HL-60 (cell line): ENCODE measurements at regions not wholly inside any gene's neighbourhood (a gene's known extent, or its start where the extent isn't known, plus 50 kb on each side); places are given as distances from the start of the nearest gene placed in this dataset.

ENCODE experiments used
- DNase-seq, 2 experiments: peaks; one replicate each; pipeline ENCODE4 v3.0.0-alpha.2; 2010 to 2020; ENCODE audit warnings: low read depth in 1 of 2, low spot score in 1 of 2
- H3K27ac ChIP-seq: fragments of 250-450 bp; sonication (Bioruptor Pico); replicated peaks from 2 replicates; pipeline ENCODE4 v1.5.1; 2020; ENCODE audit warnings: mild to moderate bottlenecking, moderate library complexity
- H3K27me3 ChIP-seq: fragments of 250-450 bp; sonication (Bioruptor Pico); 2 replicates; pipeline ENCODE4 v1.5.1; 2021; ENCODE audit warnings: mild to moderate bottlenecking, moderate library complexity; ENCODE audit not compliant: insufficient read depth, poor library complexity, severe bottlenecking
- H3K4me3 ChIP-seq: replicated peaks from 2 replicates; pipeline ENCODE4 v1.5.1; 2011; ENCODE audit warnings: mild to moderate bottlenecking, control low read depth, low read length; ENCODE audit not compliant: insufficient read depth
- GABPA ChIP-seq: IDR thresholded peaks from 2 replicates; pipeline ENCODE4 v1.6.1; 2012; ENCODE audit warnings: low read depth
- POLR2AphosphoS5 ChIP-seq: IDR thresholded peaks from 2 replicates; pipeline ENCODE4 v1.6.1; 2012; ENCODE audit warnings: low read depth
- REST ChIP-seq: IDR thresholded peaks from 2 replicates; pipeline ENCODE4 v1.6.1; 2012; ENCODE audit warnings: low read depth; ENCODE audit not compliant: insufficient replicate concordance
- SPI1 ChIP-seq: IDR thresholded peaks from 2 replicates; pipeline ENCODE4 v1.6.1; 2012; ENCODE audit warnings: low read depth, mild to moderate bottlenecking, borderline replicate concordance
- TF ChIP-seq, protein P1 (sequence below): IDR thresholded peaks from one replicate; pipeline ENCODE4 v1.5.1; 2011; ENCODE audit warnings: low read length, control low read depth, inconsistent platforms; ENCODE audit not compliant: insufficient read depth

GRCh38 chr17:14760719-14761411, 460.0 kb downstream of the HS3ST3B1 start:
- TF ChIP-seq REST, result no peak
- TF ChIP-seq POLR2AphosphoS5, result no peak
- TF ChIP-seq, protein P1, sequence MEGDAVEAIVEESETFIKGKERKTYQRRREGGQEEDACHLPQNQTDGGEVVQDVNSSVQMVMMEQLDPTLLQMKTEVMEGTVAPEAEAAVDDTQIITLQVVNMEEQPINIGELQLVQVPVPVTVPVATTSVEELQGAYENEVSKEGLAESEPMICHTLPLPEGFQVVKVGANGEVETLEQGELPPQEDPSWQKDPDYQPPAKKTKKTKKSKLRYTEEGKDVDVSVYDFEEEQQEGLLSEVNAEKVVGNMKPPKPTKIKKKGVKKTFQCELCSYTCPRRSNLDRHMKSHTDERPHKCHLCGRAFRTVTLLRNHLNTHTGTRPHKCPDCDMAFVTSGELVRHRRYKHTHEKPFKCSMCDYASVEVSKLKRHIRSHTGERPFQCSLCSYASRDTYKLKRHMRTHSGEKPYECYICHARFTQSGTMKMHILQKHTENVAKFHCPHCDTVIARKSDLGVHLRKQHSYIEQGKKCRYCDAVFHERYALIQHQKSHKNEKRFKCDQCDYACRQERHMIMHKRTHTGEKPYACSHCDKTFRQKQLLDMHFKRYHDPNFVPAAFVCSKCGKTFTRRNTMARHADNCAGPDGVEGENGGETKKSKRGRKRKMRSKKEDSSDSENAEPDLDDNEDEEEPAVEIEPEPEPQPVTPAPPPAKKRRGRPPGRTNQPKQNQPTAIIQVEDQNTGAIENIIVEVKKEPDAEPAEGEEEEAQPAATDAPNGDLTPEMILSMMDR, result no peak
- no peak for TF ChIP-seq GABPA
- no peak for TF ChIP-seq SPI1

GRCh38 chr17:14760212-14760611, 459.3 kb downstream of the HS3ST3B1 start:
- no peak for TF ChIP-seq GABPA
- no peak for TF ChIP-seq REST
- no peak for TF ChIP-seq SPI1
- TF ChIP-seq, protein P1, result no peak
- TF ChIP-seq POLR2AphosphoS5, result no peak
- H3K4me3 ChIP-seq, result no peak overlapping the region
- H3K27me3 ChIP-seq, result no peaks in the 10 kb centered on the region
- H3K27ac ChIP-seq, result no peak overlapping the region
- DNase-seq, result no peak

More at GRCh38 chr17:14760719-14761411, 460.0 kb downstream of the HS3ST3B1 start:
- no peak overlapping the region for H3K27ac ChIP-seq
- H3K27me3 ChIP-seq, result no peaks in the 10 kb centered on the region
- DNase-seq, result no peak
- H3K4me3 ChIP-seq, result no peak overlapping the region

DNA sequence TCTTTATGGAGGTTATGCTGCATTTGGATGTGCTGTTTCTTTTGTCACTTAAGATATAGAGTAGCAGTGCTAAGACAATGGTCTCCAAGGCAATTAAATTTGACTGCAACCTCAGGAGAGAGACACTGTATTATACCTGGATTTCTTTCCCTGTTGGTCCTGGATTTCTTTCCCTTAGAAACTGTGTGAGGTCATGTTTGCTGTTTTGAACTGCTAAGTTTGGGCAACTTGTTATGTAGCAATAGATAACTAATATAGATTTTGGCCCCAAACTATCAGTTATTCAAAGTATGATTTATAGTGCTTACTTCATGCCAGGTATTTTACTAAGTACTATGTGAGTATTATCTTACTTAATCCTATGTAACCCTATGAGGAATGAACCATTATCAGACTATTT, 458.4 kb downstream of the HS3ST3B1 start:
- TF ChIP-seq SPI1 (no peak), REST (no peak), POLR2AphosphoS5 (no peak), GABPA (no peak)
- TF ChIP-seq, protein P1, result no peak
- no peaks in the 10 kb centered on the region for H3K27me3 ChIP-seq
- DNase-seq, result no peak
- H3K4me3 ChIP-seq, result no peak overlapping the region
- no peak overlapping the region for H3K27ac ChIP-seq
